Upper lobe of right lung (tissue), 1 donor: ENCODE measurements at regions not wholly inside any gene's neighbourhood (a gene's known extent, or its start where the extent isn't known, plus 50 kb on each side); places are given as distances from the start of the nearest gene placed in this dataset.

Source experiments
- ATAC-seq: fragments of 200-7000 bp; cut with Tn5 transposase; one replicate; pipeline ENCODE4 v1.9.1; 2020; ENCODE audit warnings: mild to moderate bottlenecking, moderate library complexity
- DNase-seq: peaks from one replicate; pipeline ENCODE4 v3.0.0-alpha.2; 2020
- H3K27ac ChIP-seq: fragments of 200-600 bp; one replicate; pipeline ENCODE4 v1.8.0; 2022
- H3K27me3 ChIP-seq: fragments of 200-600 bp; one replicate; pipeline ENCODE4 v1.8.0; 2022; ENCODE audit warnings: mild to moderate bottlenecking
- H3K36me3 ChIP-seq: fragments of 200-600 bp; one replicate; pipeline ENCODE4 v1.8.0; 2022
- H3K4me1 ChIP-seq: fragments of 200-600 bp; one replicate; pipeline ENCODE4 v1.8.0; 2022
- H3K4me3 ChIP-seq: fragments of 200-600 bp; one replicate; pipeline ENCODE4 v1.8.0; 2022; ENCODE audit warnings: mild to moderate bottlenecking
- H3K9me3 ChIP-seq: fragments of 200-600 bp; one replicate; pipeline ENCODE4 v1.8.0; 2022
- intact Hi-C: fragments of 100-400 bp; cut with DNase I; formaldehyde crosslinking; loops from one replicate; pipeline ENCODE4 v1.11.0; 2022
- TF ChIP-seq, protein P1 (sequence below): fragments of 200-600 bp; IDR thresholded peaks from one replicate; pipeline ENCODE4 v1.8.0; 2022; ENCODE audit warnings: antibody characterized with exemption
- donor health status: DM: no; HTN: yes; CAD: no; lungs with severe emphysema.

DNA sequence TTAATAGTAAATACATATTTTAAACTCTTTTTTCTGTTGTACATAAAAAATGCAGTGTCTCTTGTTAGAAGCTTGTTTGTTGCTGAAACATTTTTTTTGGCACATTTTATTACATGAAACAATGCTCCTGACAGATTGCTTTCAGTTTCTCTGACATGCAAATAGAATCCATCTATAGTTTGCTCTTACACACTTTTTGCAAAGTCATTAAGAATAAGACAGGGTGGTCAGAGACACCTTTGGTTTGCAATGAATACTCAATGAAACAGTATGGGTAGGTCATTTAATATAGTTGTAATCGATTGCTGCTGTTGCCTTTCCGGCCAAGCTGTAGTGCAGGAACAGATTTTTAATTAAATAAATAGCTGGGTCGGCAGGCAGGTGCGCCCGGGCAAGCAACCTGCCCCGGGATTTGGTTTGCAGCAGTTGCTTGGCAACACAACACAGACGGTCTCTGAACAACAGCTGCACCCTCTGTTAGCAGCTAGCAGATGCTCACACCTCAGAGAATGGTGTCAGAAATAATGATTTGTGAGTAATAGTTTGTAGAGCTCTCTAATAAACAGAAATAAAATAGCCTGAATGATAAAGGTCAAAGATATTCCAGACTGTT is 115.7 kb upstream of the CACNA2D1 start:
- Histone ChIP-seq H3K4me1 (no peaks in the 10 kb centered on the region), H3K9me3 (no peaks in the 10 kb centered on the region), H3K27me3 (no peaks in the 10 kb centered on the region), H3K36me3 (no peaks in the 10 kb centered on the region), H3K27ac (no peak overlapping the region), H3K4me3 (no peak overlapping the region)
- TF ChIP-seq, protein P1, sequence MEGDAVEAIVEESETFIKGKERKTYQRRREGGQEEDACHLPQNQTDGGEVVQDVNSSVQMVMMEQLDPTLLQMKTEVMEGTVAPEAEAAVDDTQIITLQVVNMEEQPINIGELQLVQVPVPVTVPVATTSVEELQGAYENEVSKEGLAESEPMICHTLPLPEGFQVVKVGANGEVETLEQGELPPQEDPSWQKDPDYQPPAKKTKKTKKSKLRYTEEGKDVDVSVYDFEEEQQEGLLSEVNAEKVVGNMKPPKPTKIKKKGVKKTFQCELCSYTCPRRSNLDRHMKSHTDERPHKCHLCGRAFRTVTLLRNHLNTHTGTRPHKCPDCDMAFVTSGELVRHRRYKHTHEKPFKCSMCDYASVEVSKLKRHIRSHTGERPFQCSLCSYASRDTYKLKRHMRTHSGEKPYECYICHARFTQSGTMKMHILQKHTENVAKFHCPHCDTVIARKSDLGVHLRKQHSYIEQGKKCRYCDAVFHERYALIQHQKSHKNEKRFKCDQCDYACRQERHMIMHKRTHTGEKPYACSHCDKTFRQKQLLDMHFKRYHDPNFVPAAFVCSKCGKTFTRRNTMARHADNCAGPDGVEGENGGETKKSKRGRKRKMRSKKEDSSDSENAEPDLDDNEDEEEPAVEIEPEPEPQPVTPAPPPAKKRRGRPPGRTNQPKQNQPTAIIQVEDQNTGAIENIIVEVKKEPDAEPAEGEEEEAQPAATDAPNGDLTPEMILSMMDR: no peak
- ATAC-seq (peak; percentile 36), DNase-seq (no peak)
- intact Hi-C loops: no loop called here

DNA sequence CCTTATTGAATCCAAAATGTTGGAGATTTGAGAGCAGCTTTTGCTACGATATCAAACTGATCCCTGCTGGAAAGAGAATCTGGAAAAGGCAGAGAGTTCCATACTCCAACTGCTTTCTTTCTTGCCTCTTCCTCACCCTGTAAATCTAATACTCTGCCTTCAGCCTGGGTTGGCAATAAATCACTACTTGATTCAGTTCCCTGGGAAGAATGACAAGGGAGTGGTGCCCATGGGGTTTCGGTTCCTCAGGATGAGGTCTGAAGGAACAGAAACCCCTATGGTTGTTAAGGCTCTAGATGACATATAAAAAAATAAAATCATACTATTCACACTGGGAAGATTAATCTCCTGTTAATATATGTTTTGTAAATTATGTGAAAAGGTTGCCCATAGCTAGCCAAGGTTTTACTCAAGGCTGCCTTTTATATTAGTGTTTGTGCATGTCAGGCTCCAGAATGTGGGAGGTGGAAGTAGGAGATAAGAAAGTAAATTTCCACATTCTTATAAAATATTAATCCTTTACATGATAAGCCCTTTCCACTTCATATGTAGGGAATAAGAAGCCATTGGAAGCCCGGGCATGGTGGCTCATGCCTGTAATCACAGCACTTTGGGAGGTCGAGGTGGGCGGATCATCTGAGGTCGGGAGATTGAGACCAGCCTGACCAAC is 106.2 kb upstream of the CACNA2D1 start:
- TF ChIP-seq, protein P1: no peak
- no peaks in the 10 kb centered on the region for H3K4me1 ChIP-seq
- intact Hi-C loops: no loop called here
- no peak overlapping the region for H3K27ac ChIP-seq
- H3K4me3 ChIP-seq: no peak overlapping the region
- H3K27me3 ChIP-seq: no peaks in the 10 kb centered on the region
- no peaks in the 10 kb centered on the region for H3K36me3 ChIP-seq
- ATAC-seq (peak; percentile 25), DNase-seq (no peak)
- H3K9me3 ChIP-seq: no peaks in the 10 kb centered on the region

DNA sequence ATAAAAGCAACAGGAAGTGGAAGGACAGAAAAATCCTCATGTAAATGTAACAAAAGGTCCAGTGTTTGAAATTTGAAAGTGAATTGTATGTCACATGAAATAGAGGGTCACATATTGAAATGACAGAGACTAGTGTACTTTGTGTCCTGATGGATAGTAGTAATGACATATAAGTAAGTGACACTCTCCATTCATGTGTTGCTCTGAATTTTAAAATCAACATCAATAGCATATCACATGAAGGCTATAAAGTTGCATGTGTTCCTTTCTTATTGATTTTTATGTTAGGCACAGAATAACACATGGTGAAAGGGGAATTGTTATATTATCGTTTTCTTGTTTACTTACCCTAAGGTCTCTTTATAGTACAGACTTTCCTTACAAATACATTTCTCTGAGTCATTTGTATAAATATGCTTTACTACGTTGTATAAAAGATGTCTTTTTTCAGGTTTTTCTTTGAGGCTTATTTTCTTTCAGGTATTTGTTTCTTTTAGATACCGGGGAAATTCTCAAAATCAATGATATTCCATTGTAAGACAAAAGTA is 104.6 kb upstream of the CACNA2D1 start:
- no peaks in the 10 kb centered on the region for H3K4me1 ChIP-seq
- no peaks in the 10 kb centered on the region for H3K36me3 ChIP-seq
- H3K4me3 ChIP-seq: no peak overlapping the region
- ATAC-seq (no peak), DNase-seq (no peak)
- no peaks in the 10 kb centered on the region for H3K9me3 ChIP-seq
- intact Hi-C loops: no loop called here
- TF ChIP-seq, protein P1: no peak
- H3K27me3 ChIP-seq: no peaks in the 10 kb centered on the region
- H3K27ac ChIP-seq: no peak overlapping the region

DNA sequence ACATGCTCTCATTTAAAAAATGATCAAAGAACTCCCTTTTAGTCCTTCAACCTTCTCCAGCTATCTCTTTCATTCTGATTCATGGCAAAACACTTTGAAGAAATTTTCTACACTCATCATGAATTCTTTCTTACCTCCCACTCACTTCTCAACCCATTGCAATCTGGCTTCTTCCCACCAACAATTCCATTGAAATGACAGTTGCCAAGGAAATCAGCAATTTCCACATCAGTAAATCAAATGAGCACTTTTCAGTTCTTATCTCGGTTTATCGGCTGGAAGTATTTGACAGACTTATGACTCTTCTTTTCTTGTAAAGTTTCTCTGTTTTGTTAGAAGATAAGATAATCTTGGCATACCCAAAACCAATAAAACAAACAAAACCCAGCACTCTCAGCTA is 99.1 kb upstream of the CACNA2D1 start:
- intact Hi-C loops: no loop called here
- ATAC-seq (no peak), DNase-seq (no peak)
- TF ChIP-seq, protein P1: no peak
- H3K4me1 ChIP-seq: no peaks in the 10 kb centered on the region
- H3K9me3 ChIP-seq: no peaks in the 10 kb centered on the region
- no peak overlapping the region for H3K27ac ChIP-seq
- H3K27me3 ChIP-seq: no peaks in the 10 kb centered on the region
- no peaks in the 10 kb centered on the region for H3K36me3 ChIP-seq
- H3K4me3 ChIP-seq: no peak overlapping the region

DNA sequence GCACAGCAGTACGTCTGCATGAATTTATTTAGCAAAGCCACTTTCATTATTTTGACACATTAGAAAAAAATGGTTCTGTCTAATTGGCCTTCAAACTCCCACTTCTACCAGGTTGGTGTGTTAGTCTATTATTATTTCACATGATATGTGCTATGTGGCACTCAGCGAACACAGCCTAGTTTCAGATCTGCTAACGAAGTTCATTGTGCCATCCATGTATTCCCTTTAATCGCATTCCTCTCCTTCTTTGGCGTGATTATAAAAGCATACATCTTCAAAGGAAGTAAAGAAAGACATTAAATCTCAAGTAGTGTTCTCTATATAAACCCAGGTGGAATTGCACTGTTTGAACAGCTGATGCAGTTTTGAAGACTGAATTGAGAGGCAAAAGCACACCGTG is 96.4 kb upstream of the CACNA2D1 start:
- no peak overlapping the region for H3K27ac ChIP-seq
- no peaks in the 10 kb centered on the region for H3K27me3 ChIP-seq
- DNase-seq (no peak), ATAC-seq (no peak)
- no peaks in the 10 kb centered on the region for H3K36me3 ChIP-seq
- H3K9me3 ChIP-seq: no peaks in the 10 kb centered on the region
- H3K4me1 ChIP-seq: no peaks in the 10 kb centered on the region
- intact Hi-C loops: no loop called here
- no peak overlapping the region for H3K4me3 ChIP-seq
- TF ChIP-seq, protein P1: no peak
